CD4-positive, alpha-beta T cell (primary cell): ENCODE measurements at regions not wholly inside any gene's neighbourhood (a gene's known extent, or its start where the extent isn't known, plus 50 kb on each side); places are given as distances from the start of the nearest gene placed in this dataset.

Experiments
- ATAC-seq: fragments of 200-7000 bp; cut with Tn5 transposase; one replicate; pipeline ENCODE4 v1.10.0; 2022; ENCODE audit warnings: mild to moderate bottlenecking; ENCODE audit not compliant: poor library complexity
- CTCF ChIA-PET: fragments of 350-600 bp; sonication (Branson Sonifier 250); formaldehyde crosslinking; loops from one replicate; lab custom pipeline; 2021; ENCODE audit warnings: antibody characterized with exemption, inconsistent platforms; lab: Charles Lee
- POLR2A ChIA-PET: fragments of 350-600 bp; sonication (Branson Sonifier 250); formaldehyde crosslinking; loops from one replicate; lab custom pipeline; 2021; ENCODE audit warnings: antibody characterized with exemption, inconsistent platforms; lab: Charles Lee
- DNase-seq, 14 experiments: peaks; one replicate each; pipeline ENCODE4 v3.0.0-alpha.2; 2013 to 2020; ENCODE audit warnings: mixed read lengths in 2 of 14
- H3K27ac ChIP-seq, 2 donors: one replicate each; pipeline versions ENCODE4 v1.5.1 to v1.7.0; 2013; ENCODE audit warnings: low read length in 2 of 2, low read depth in 1 of 2, mild to moderate bottlenecking in 1 of 2
- H3K27me3 ChIP-seq, 2 experiments: 1 replicate in 1 of 2; 2 replicates in 1 of 2; pipeline versions ENCODE4 v1.6.1 to v1.7.0; 2013; ENCODE audit warnings: low read length in 2 of 2, control low read depth in 1 of 2, mild to moderate bottlenecking in 1 of 2, moderate library complexity in 1 of 2; ENCODE audit not compliant: insufficient read depth in 2 of 2, control insufficient read depth in 1 of 2
- H3K36me3 ChIP-seq: one replicate; pipeline ENCODE4 v1.6.1; 2013; ENCODE audit warnings: low read length, control low read depth; ENCODE audit not compliant: insufficient read depth
- H3K4me1 ChIP-seq: one replicate; pipeline ENCODE4 v1.6.1; 2013; ENCODE audit warnings: low read length, control low read depth; ENCODE audit not compliant: insufficient read depth
- H3K4me3 ChIP-seq: one replicate; pipeline ENCODE4 v1.5.1; 2013; ENCODE audit warnings: mild to moderate bottlenecking, low read length, moderate library complexity
- H3K9me3 ChIP-seq, 2 experiments: 1 replicate in 1 of 2; 2 replicates in 1 of 2; pipeline versions ENCODE4 v1.6.1 to v1.7.0; 2013; ENCODE audit warnings: low read length in 2 of 2, mild to moderate bottlenecking in 2 of 2, control low read depth in 1 of 2, moderate library complexity in 1 of 2; ENCODE audit not compliant: control insufficient read depth in 1 of 2, insufficient read depth in 1 of 2
- H3K27ac Mint-ChIP-seq: one replicate; pipeline ENCODE4 v1.8.0; 2020; ENCODE audit warnings: mixed read lengths
- H3K27me3 Mint-ChIP-seq: one replicate; pipeline ENCODE4 v1.8.0; 2021; ENCODE audit warnings: mixed read lengths
- H3K36me3 Mint-ChIP-seq: one replicate; pipeline ENCODE4 v1.8.0; 2021; ENCODE audit warnings: low read depth, mixed read lengths
- H3K4me1 Mint-ChIP-seq: one replicate; pipeline ENCODE4 v1.8.0; 2021; ENCODE audit warnings: low read depth, mixed read lengths
- H3K4me3 Mint-ChIP-seq: one replicate; pipeline ENCODE4 v1.8.0; 2020; ENCODE audit warnings: mild to moderate bottlenecking, mixed read lengths
- H3K9me3 Mint-ChIP-seq: one replicate; pipeline ENCODE4 v1.8.0; 2020; ENCODE audit warnings: mixed read lengths
- CTCF ChIP-seq: fragments of 200-600 bp; IDR thresholded peaks from one replicate; pipeline ENCODE4 v1.8.0; 2022; ENCODE audit warnings: antibody characterized with exemption, mild to moderate bottlenecking
- intact Hi-C, 2 experiments: fragments of 100-400 bp; cut with DNase I in 1 of 2; cut with micrococcal nuclease in 1 of 2; formaldehyde crosslinking; loops; one replicate each; pipeline versions ENCODE4 v1.15.1 to v1.9.0; 2023 to 2025; cut with DNase I, micrococcal nuclease

DNA sequence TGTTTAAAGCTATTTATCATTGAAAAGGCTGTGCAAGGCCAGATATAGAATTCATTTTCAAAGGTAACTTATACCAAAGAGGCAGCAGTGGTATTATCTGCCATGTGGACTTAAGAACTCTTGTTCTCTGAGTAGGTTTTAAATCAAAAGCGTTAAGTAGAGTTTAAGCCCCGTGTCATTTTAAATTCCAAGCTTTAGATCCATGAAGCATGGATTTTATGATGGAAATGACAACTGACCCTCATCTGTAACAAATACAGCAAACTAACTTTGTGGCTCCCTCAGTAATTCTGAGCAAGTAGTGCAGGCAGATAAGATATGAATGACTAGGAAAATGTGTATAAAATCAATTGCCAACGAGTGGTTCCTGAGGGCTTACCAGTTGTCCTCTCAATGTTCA is 247.0 kb downstream of the WDR11 start:
- intact Hi-C loops = no loop called here
- no peak for TF ChIP-seq CTCF
- ATAC-seq (no peak), DNase-seq (no peak)
- H3K4me1 Mint-ChIP-seq = no peaks in the 10 kb centered on the region
- Histone ChIP-seq H3K4me3 (no peak overlapping the region), H3K27ac (no peak overlapping the region), H3K9me3 (no peaks in the 10 kb centered on the region), H3K36me3 (no peaks in the 10 kb centered on the region), H3K27me3 (peaks cover 0 to 3% of the 10 kb centered on the region in 2 experiments), H3K4me1 (no peaks in the 10 kb centered on the region)
- no peaks in the 10 kb centered on the region for H3K27me3 Mint-ChIP-seq
- H3K4me3 Mint-ChIP-seq = no peak overlapping the region
- peaks cover 2% of the 10 kb centered on the region for H3K9me3 Mint-ChIP-seq
- no peak overlapping the region for H3K27ac Mint-ChIP-seq
- POLR2A ChIA-PET = no interaction called here
- no peaks in the 10 kb centered on the region for H3K36me3 Mint-ChIP-seq
- CTCF ChIA-PET = no interaction called here

GRCh38 chr10:121098751-121099150 is 247.6 kb downstream of the WDR11 start:
- POLR2A ChIA-PET = no interaction called here
- Histone ChIP-seq H3K4me3 (no peak overlapping the region), H3K27ac (no peak overlapping the region), H3K36me3 (no peaks in the 10 kb centered on the region), H3K9me3 (no peaks in the 10 kb centered on the region), H3K4me1 (no peaks in the 10 kb centered on the region), H3K27me3 (peaks cover 0 to 3% of the 10 kb centered on the region in 2 experiments)
- no peak for TF ChIP-seq CTCF
- Mint-ChIP-seq H3K27me3 (no peaks in the 10 kb centered on the region), H3K27ac (no peak overlapping the region), H3K4me3 (no peak overlapping the region), H3K4me1 (no peaks in the 10 kb centered on the region), H3K9me3 (peaks cover 2% of the 10 kb centered on the region), H3K36me3 (no peaks in the 10 kb centered on the region)
- intact Hi-C loops = no loop called here
- CTCF ChIA-PET = no interaction called here
- ATAC-seq (no peak), DNase-seq (no peak)

- no peaks in the 10 kb centered on the region for H3K36me3 Mint-ChIP-seq
- no peaks in the 10 kb centered on the region for H3K36me3 ChIP-seq
- no peaks in the 10 kb centered on the region for H3K4me1 Mint-ChIP-seq
- H3K4me3 ChIP-seq = no peak overlapping the region
- TF ChIP-seq CTCF = no peak
- ATAC-seq (no peak), DNase-seq (no peak)
- ChIA-PET CTCF (no interaction called here), POLR2A (no interaction called here)
- no peaks in the 10 kb centered on the region for H3K9me3 ChIP-seq
- H3K27me3 Mint-ChIP-seq = no peaks in the 10 kb centered on the region
- intact Hi-C loops = no loop called here
- no peaks in the 10 kb centered on the region for H3K4me1 ChIP-seq
- no peak overlapping the region for H3K27ac Mint-ChIP-seq
- no peak overlapping the region for H3K27ac ChIP-seq
- peaks cover 2% of the 10 kb centered on the region for H3K9me3 Mint-ChIP-seq
- H3K27me3 ChIP-seq = no peaks in the 10 kb centered on the region
- no peak overlapping the region for H3K4me3 Mint-ChIP-seq
These were observed 248.0 kb downstream of the WDR11 start for GRCh38 chr10:121099181-121099580.
